Esophagus squamous epithelium (tissue), 4 donors: ENCODE measurements at regions not wholly inside any gene's neighbourhood (a gene's known extent, or its start where the extent isn't known, plus 50 kb on each side); places are given as distances from the start of the nearest gene placed in this dataset.

Source experiments
- POLR2A ChIP-seq, 4 donors: fragments of 450-650 bp; IDR thresholded peaks; one replicate each; pipeline ENCODE4 v1.6.1; 2017; ENCODE audit warnings: antibody characterized with exemption in 4 of 4, mild to moderate bottlenecking in 4 of 4, moderate library complexity in 3 of 4
- TF ChIP-seq, protein P1 (sequence below), 6 experiments: fragments of 450-650 bp in 4 of 6; fragments of 200-600 bp in 2 of 6; sonication (generic) in 2 of 6; IDR thresholded peaks; one replicate each; pipeline ENCODE4 v1.5.1; 2016 to 2019; ENCODE audit warnings: antibody characterized with exemption in 6 of 6, mild to moderate bottlenecking in 4 of 6, moderate library complexity in 4 of 6

DNA sequence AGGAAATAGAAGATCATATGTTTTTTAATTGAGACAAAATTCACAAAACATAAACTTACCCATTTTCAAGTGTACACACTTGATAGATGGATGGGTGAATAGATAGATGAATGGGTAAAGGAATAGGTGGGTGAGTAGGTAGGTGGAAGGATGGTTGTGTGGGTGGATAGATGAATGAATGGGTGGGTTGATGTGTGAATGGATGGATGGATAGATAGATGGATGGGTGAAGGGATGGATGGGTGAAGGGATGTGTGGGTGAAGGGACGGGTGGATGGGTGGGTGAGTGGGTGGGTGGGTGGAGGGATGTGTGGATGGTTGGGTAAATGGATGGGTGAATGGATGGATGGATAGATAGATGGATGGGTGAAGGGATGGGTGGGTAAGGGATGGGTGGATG is 86.1 kb upstream of the KCND3 start:
- TF ChIP-seq, protein P1, sequence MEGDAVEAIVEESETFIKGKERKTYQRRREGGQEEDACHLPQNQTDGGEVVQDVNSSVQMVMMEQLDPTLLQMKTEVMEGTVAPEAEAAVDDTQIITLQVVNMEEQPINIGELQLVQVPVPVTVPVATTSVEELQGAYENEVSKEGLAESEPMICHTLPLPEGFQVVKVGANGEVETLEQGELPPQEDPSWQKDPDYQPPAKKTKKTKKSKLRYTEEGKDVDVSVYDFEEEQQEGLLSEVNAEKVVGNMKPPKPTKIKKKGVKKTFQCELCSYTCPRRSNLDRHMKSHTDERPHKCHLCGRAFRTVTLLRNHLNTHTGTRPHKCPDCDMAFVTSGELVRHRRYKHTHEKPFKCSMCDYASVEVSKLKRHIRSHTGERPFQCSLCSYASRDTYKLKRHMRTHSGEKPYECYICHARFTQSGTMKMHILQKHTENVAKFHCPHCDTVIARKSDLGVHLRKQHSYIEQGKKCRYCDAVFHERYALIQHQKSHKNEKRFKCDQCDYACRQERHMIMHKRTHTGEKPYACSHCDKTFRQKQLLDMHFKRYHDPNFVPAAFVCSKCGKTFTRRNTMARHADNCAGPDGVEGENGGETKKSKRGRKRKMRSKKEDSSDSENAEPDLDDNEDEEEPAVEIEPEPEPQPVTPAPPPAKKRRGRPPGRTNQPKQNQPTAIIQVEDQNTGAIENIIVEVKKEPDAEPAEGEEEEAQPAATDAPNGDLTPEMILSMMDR (IDR thresholded peaks at IDR 0.05) = no peak
- no peak for TF ChIP-seq POLR2A (IDR thresholded peaks at IDR 0.05)
